Kidney epithelial cell (primary cell): ENCODE measurements at regions not wholly inside any gene's neighbourhood (a gene's known extent, or its start where the extent isn't known, plus 50 kb on each side); places are given as distances from the start of the nearest gene placed in this dataset.

Experiments
- DNase-seq: peaks from one replicate; pipeline ENCODE4 v3.0.0-alpha.2; 2010; ENCODE audit warnings: low read depth
- H3K27me3 ChIP-seq: 2 replicates; pipeline ENCODE4 v1.6.0; 2011; ENCODE audit warnings: low read length; ENCODE audit not compliant: control insufficient read depth, insufficient read depth
- H3K36me3 ChIP-seq: 2 replicates; pipeline ENCODE4 v1.5.1; 2011; ENCODE audit warnings: low read length; ENCODE audit not compliant: control insufficient read depth, insufficient read depth
- H3K4me3 ChIP-seq: 2 replicates; pipeline ENCODE4 v1.5.1; 2011; ENCODE audit warnings: low read depth, mild to moderate bottlenecking, control low read depth, low read length
- TF ChIP-seq, protein P1 (sequence below): IDR thresholded peaks from 2 replicates; pipeline ENCODE4 v1.5.1; 2011; ENCODE audit warnings: mild to moderate bottlenecking, moderate library complexity, low read length, control low read depth, inconsistent platforms; ENCODE audit not compliant: insufficient read depth, poor library complexity, severe bottlenecking

DNA sequence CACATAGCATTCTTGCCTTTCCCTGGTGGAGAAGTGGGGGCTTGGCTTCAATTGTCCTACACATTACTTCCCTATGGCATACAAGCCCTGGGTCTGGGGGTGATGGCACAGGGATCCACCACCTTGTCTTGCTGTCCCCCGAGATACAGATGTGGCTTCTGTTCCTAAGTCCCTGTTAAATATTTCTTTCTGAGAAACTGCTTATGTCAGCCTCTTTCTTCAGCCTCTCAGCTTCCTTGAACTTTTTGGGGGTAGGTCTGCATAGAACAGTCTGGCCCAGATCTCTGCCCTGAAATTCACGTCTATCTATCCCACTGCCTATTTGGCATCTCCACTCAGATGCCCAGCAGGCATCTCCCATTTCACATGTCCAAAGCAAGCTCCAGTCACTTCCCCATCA is 177.4 kb downstream of the SCP2D1 start:
- H3K4me3 ChIP-seq = no peak overlapping the region
- no peaks in the 10 kb centered on the region for H3K27me3 ChIP-seq
- TF ChIP-seq, protein P1, sequence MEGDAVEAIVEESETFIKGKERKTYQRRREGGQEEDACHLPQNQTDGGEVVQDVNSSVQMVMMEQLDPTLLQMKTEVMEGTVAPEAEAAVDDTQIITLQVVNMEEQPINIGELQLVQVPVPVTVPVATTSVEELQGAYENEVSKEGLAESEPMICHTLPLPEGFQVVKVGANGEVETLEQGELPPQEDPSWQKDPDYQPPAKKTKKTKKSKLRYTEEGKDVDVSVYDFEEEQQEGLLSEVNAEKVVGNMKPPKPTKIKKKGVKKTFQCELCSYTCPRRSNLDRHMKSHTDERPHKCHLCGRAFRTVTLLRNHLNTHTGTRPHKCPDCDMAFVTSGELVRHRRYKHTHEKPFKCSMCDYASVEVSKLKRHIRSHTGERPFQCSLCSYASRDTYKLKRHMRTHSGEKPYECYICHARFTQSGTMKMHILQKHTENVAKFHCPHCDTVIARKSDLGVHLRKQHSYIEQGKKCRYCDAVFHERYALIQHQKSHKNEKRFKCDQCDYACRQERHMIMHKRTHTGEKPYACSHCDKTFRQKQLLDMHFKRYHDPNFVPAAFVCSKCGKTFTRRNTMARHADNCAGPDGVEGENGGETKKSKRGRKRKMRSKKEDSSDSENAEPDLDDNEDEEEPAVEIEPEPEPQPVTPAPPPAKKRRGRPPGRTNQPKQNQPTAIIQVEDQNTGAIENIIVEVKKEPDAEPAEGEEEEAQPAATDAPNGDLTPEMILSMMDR = no peak
- H3K36me3 ChIP-seq = no peaks in the 10 kb centered on the region
- no peak for DNase-seq

DNA sequence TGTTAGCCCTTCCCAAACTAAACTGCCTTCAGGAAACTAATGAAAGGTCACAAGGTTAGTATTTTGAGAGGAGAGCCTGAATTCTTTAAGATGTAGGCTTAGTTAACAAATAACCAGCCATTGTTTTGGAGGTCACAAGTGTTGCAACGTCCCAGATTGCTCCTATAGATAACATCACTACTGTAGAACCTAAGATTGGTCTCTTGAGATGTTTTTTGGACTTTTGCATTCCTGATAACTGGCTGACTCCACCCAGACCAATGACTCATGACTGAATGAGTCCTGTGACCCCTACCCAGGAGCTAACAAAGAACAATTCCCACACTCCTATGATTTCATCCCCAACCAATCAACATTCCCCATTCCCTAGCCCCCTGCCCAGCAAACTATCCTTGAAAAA is 178.8 kb downstream of the SCP2D1 start:
- Histone ChIP-seq H3K36me3 (no peaks in the 10 kb centered on the region), H3K4me3 (no peak overlapping the region), H3K27me3 (no peaks in the 10 kb centered on the region)
- TF ChIP-seq, protein P1 = no peak
- DNase-seq = no peak

DNA sequence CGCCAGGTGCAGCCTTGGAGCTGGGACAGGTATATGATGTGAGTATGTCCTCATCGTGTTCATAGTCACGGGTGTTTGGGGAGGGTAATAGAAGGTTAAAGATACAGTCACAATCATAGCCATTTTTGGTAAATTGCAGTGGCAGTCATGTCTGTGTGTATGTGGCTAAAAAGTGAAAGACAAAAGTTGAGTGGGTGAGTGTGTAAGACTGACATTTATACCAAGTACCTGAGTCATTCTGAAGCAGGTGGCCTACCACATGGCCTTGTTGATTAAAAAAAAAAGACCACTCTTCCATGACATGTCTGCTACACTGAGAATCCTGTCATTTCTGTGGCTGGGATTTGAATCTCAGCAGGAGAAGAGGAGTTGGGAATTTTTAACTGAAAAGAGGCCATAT is 181.9 kb downstream of the SCP2D1 start:
- H3K4me3 ChIP-seq = no peak overlapping the region
- TF ChIP-seq, protein P1 = no peak
- no peak for DNase-seq
- H3K27me3 ChIP-seq = no peaks in the 10 kb centered on the region
- no peaks in the 10 kb centered on the region for H3K36me3 ChIP-seq

- no peaks in the 10 kb centered on the region for H3K36me3 ChIP-seq
- H3K4me3 ChIP-seq = no peak overlapping the region
- TF ChIP-seq, protein P1 = no peak
- H3K27me3 ChIP-seq = no peaks in the 10 kb centered on the region
- DNase-seq = no peak
These were observed 185.5 kb downstream of the SCP2D1 start for GRCh38 chr20:18999086-18999485.

DNA sequence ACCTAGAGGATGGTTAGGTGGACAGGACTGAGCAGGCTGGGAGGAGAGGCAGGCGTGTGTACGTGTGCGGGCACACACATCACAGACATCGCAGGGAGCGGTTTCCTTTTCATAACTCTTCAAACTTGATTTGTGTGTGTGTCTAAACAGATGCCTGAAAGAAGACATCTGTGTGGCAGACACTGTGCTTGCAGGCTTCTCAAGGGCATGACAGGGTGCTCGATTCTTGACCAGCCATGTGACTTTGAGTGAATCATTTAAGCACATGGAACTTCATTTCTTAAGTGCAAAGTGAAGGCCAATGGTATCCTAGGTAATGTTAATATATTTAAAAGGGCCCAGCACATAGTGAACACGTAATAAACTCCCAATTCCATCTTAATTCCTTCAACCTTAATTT is 186.5 kb downstream of the SCP2D1 start:
- TF ChIP-seq, protein P1 = no peak
- DNase-seq = no peak
- no peaks in the 10 kb centered on the region for H3K27me3 ChIP-seq
- no peaks in the 10 kb centered on the region for H3K36me3 ChIP-seq
- no peak overlapping the region for H3K4me3 ChIP-seq

- TF ChIP-seq, protein P1 = no peak
- H3K36me3 ChIP-seq = no peaks in the 10 kb centered on the region
- no peak for DNase-seq
- H3K27me3 ChIP-seq = no peaks in the 10 kb centered on the region
- no peak overlapping the region for H3K4me3 ChIP-seq
These were observed 187.6 kb downstream of the SCP2D1 start for GRCh38 chr20:19001177-19001576.
